ENCODE measurements at regions not wholly inside any gene's neighbourhood (a gene's known extent, or its start where the extent isn't known, plus 50 kb on each side); places are given as distances from the start of the nearest gene placed in this dataset.

GRCh38 chr10:33939892-33940291 is 605.4 kb upstream of the NRP1 start:
- no peak for TF ChIP-seq CTCF (IDR thresholded peaks at IDR 0.05; ENCODE audit: insufficient read depth, low read length)
- Histone ChIP-seq H3K27ac (replicated peaks) (no peak overlapping the region), H3K4me3 (replicated peaks; ENCODE audit: insufficient read depth, low read length) (no peak overlapping the region), H3K27me3 (ENCODE audit: insufficient read depth, poor library complexity, severe bottlenecking) (no peaks in the 10 kb centered on the region)
- no peak for DNase-seq (ENCODE audit: low read depth in 1 of 2, low spot score in 1 of 2)

- H3K27ac ChIP-seq (replicated peaks) = no peak overlapping the region
- no peak for DNase-seq (ENCODE audit: low read depth in 1 of 2, low spot score in 1 of 2)
- H3K27me3 ChIP-seq (ENCODE audit: insufficient read depth, poor library complexity, severe bottlenecking) = no peaks in the 10 kb centered on the region
- TF ChIP-seq CTCF (IDR thresholded peaks at IDR 0.05; ENCODE audit: insufficient read depth, low read length) (no peak), POLR2AphosphoS5 (IDR thresholded peaks at IDR 0.05; ENCODE audit: low read depth) (no peak), SPI1 (IDR thresholded peaks at IDR 0.05; ENCODE audit: borderline replicate concordance, low read depth) (no peak), REST (IDR thresholded peaks at IDR 0.05; ENCODE audit: insufficient replicate concordance, low read depth) (no peak), GABPA (IDR thresholded peaks at IDR 0.05; ENCODE audit: low read depth) (no peak)
- H3K4me3 ChIP-seq (replicated peaks; ENCODE audit: insufficient read depth, low read length) = no peak overlapping the region
Observed at GRCh38 chr10:33939410-33939809, 604.9 kb upstream of the NRP1 start.

GRCh38 chr10:33938001-33938400 is 603.5 kb upstream of the NRP1 start:
- H3K27ac ChIP-seq (replicated peaks) = no peak overlapping the region
- H3K27me3 ChIP-seq (ENCODE audit: insufficient read depth, poor library complexity, severe bottlenecking) = no peaks in the 10 kb centered on the region
- H3K4me3 ChIP-seq (replicated peaks; ENCODE audit: insufficient read depth, low read length) = no peak overlapping the region
- no peak for TF ChIP-seq POLR2AphosphoS5 (IDR thresholded peaks at IDR 0.05; ENCODE audit: low read depth)
- no peak for TF ChIP-seq SPI1 (IDR thresholded peaks at IDR 0.05; ENCODE audit: borderline replicate concordance, low read depth)
- TF ChIP-seq CTCF (IDR thresholded peaks at IDR 0.05; ENCODE audit: insufficient read depth, low read length) = no peak
- no peak for TF ChIP-seq REST (IDR thresholded peaks at IDR 0.05; ENCODE audit: insufficient replicate concordance, low read depth)
- TF ChIP-seq GABPA (IDR thresholded peaks at IDR 0.05; ENCODE audit: low read depth) = no peak
- no peak for DNase-seq (ENCODE audit: low read depth in 1 of 2, low spot score in 1 of 2)

GRCh38 chr10:33937036-33937730 is 602.7 kb upstream of the NRP1 start:
- H3K4me3 ChIP-seq (replicated peaks; ENCODE audit: insufficient read depth, low read length) = no peak overlapping the region
- no peak for DNase-seq (ENCODE audit: low read depth in 1 of 2, low spot score in 1 of 2)
- TF ChIP-seq POLR2AphosphoS5 (IDR thresholded peaks at IDR 0.05; ENCODE audit: low read depth) (no peak), CTCF (IDR thresholded peaks at IDR 0.05; ENCODE audit: insufficient read depth, low read length) (no peak), GABPA (IDR thresholded peaks at IDR 0.05; ENCODE audit: low read depth) (no peak), REST (IDR thresholded peaks at IDR 0.05; ENCODE audit: insufficient replicate concordance, low read depth) (no peak), SPI1 (IDR thresholded peaks at IDR 0.05; ENCODE audit: borderline replicate concordance, low read depth) (no peak)
- H3K27ac ChIP-seq (replicated peaks) = no peak overlapping the region
- H3K27me3 ChIP-seq (ENCODE audit: insufficient read depth, poor library complexity, severe bottlenecking) = no peaks in the 10 kb centered on the region

Measured in HL-60 (cell line).